ENCODE measurements at regions not wholly inside any gene's neighbourhood (a gene's known extent, or its start where the extent isn't known, plus 50 kb on each side); places are given as distances from the start of the nearest gene placed in this dataset.

DNA sequence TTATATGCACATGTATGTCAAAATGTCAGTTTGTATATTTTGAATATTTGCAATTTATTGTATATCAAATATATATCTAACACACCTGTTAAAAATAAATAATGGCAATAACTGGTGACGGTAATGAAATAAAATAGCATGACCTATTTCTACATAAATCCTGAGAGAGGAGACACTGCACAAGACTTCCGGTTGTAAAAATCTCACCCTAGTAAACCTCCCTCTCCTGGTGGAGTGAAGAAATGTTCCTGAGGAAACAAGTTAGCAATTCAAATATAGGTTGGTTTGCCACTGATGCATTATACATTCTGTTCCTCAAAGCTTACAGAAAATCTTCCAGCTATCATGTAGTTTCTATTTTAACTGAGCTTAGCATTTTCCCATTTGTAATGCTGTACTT, 166.1 kb upstream of the SYT10 start:
- TF ChIP-seq CTCF (IDR thresholded peaks at IDR 0.05) = no peak
- TF ChIP-seq POLR2A (IDR thresholded peaks at IDR 0.05; ENCODE audit: low read depth) = no peak
- TF ChIP-seq EP300 (IDR thresholded peaks at IDR 0.05) = no peak

Data from esophagus muscularis mucosa (tissue), 4 donors.